Activated T-helper 1 cell treated with anti-CD3 and anti-CD28 coated beads, Interleukin-12 subunit alpha, Interleukin-12 subunit beta, Interleukin-2, Interleukin-4 antibody, amounts not matched to agents 30 ng/mL and 10 ng/mL and 1 ng/mL, durations not matched to agents 14 hours and 24 hours and 36 hours (primary cell): ENCODE measurements at regions not wholly inside any gene's neighbourhood (a gene's known extent, or its start where the extent isn't known, plus 50 kb on each side); places are given as distances from the start of the nearest gene placed in this dataset.
"Not testable (repeated sequence)": the region's sequence is repeated elsewhere in the genome, so short reads cannot be mapped to it uniquely, and the experiment has no call there.

Source experiments
- DNase-seq: peaks from one replicate; pipeline ENCODE4 v3.0.0; 2021; ENCODE audit warnings: low spot score
- H3K27ac Mint-ChIP-seq: one replicate; pipeline ENCODE4 v1.8.0; 2021; ENCODE audit warnings: mild to moderate bottlenecking, mixed read lengths
- H3K27me3 Mint-ChIP-seq: one replicate; pipeline ENCODE4 v1.8.0; 2022; ENCODE audit warnings: mild to moderate bottlenecking, moderate library complexity, mixed read lengths; ENCODE audit not compliant: insufficient read depth
- H3K36me3 Mint-ChIP-seq: one replicate; pipeline ENCODE4 v1.8.0; 2021; ENCODE audit warnings: low read depth, mixed read lengths
- H3K4me1 Mint-ChIP-seq: one replicate; pipeline ENCODE4 v1.8.0; 2021; ENCODE audit warnings: low read depth, mixed read lengths
- H3K4me3 Mint-ChIP-seq: one replicate; pipeline ENCODE4 v1.8.0; 2021; ENCODE audit warnings: mild to moderate bottlenecking, moderate library complexity, mixed read lengths
- H3K9me3 Mint-ChIP-seq: one replicate; pipeline ENCODE4 v1.8.0; 2021; ENCODE audit warnings: mixed read lengths
- intact Hi-C: fragments of 100-400 bp; cut with micrococcal nuclease; formaldehyde crosslinking; loops from one replicate; pipeline ENCODE4 v1.15.1; 2024

DNA sequence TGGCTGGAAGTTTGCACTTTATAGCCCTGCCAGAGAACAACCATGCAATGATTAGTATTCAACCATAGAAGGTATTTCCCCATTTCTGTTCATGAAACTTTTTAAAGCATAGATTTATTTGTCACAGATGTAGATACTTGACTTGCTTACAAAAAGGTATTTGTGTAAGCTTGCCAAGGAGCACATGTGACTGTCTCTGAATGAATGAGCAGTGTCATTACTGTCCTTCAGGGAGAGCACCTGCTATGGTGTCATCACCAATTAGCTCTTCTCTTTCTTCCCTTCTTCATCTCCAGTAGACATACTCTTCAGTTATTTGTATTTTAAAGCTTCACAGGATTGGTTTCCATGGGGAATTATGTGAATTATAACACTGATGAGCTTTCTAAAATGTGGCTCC, 1064.7 kb upstream of the GRIA3 start:
- intact Hi-C loops: no loop called here
- no peaks in the 10 kb centered on the region for H3K4me1 Mint-ChIP-seq
- H3K36me3 Mint-ChIP-seq: no peaks in the 10 kb centered on the region
- no peak overlapping the region for H3K27ac Mint-ChIP-seq
- no peaks in the 10 kb centered on the region for H3K27me3 Mint-ChIP-seq
- no peaks in the 10 kb centered on the region for H3K9me3 Mint-ChIP-seq
- H3K4me3 Mint-ChIP-seq: no peak overlapping the region
- DNase-seq: no peak

DNA sequence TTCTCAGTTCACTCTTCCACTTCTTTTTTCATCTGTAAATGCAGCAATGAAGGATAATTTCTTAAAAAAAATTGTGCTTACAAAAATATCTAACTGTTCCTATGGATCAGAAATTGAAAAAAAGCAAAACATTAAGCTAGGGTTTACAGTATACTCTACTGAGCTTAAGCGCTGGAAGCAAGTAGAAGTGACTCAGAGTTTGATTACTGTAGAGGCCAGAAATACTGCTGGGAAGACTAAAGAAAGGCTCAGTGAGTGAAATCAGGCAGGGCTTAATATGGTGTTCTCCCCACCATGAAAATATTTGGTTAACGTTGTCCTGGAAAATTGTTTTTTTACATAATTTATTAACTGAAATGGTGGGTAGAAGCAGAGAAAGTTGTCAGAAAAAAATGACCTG, 1061.8 kb upstream of the GRIA3 start:
- intact Hi-C loops: no loop called here
- DNase-seq: no peak
- Mint-ChIP-seq H3K27me3 (no peaks in the 10 kb centered on the region), H3K36me3 (no peaks in the 10 kb centered on the region), H3K4me1 (no peaks in the 10 kb centered on the region), H3K4me3 (no peak overlapping the region), H3K9me3 (no peaks in the 10 kb centered on the region), H3K27ac (no peak overlapping the region)

DNA sequence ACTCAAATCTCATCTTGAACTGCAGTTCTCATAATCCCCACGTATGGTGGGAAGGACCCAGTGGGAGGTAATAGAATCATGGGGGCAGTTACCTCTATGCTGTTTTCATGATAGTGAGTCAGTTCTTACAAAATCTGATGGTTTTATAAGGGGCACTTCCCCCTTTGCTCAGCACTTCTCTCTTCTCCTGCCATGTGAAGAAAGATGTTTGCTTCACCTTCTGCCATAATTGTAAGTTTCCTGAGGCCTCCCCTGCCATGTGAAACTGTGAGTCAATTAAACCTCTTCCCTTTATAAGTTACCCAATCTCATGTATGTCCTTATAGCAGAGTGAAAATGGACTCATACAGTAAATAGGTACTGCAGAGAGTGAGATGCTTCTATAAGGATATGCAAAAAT, 1050.6 kb upstream of the GRIA3 start:
- Mint-ChIP-seq H3K9me3 (no peaks in the 10 kb centered on the region), H3K4me3 (no peak overlapping the region), H3K36me3 (no peaks in the 10 kb centered on the region), H3K27me3 (no peaks in the 10 kb centered on the region), H3K27ac (no peak overlapping the region), H3K4me1 (no peaks in the 10 kb centered on the region)
- intact Hi-C loops: no loop called here
- DNase-seq: no peak

DNA sequence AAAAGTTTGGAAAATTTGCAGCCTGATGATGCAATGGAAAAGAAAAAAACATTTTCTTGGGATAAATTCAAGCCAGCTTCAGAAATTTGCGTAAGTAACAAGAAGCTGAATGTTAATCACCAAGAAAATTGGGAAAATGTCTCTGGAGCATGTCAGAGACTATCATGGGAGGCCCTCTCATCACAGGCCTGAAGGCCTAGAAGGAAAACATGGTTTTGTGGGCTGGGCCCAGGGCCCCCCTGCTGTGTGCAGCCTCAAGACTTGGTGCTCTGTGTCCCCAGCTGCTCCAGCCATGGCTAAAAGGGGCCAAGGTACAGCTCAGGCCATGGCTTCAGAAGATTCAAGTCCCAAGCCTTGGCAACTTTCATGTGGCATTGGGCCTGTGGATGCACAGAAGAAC, 1049.8 kb upstream of the GRIA3 start:
- intact Hi-C loops: no loop called here
- H3K9me3 Mint-ChIP-seq: no peaks in the 10 kb centered on the region
- H3K4me3 Mint-ChIP-seq: no peak overlapping the region
- no peak overlapping the region for H3K27ac Mint-ChIP-seq
- no peaks in the 10 kb centered on the region for H3K4me1 Mint-ChIP-seq
- DNase-seq: no peak
- H3K27me3 Mint-ChIP-seq: no peaks in the 10 kb centered on the region
- no peaks in the 10 kb centered on the region for H3K36me3 Mint-ChIP-seq

DNA sequence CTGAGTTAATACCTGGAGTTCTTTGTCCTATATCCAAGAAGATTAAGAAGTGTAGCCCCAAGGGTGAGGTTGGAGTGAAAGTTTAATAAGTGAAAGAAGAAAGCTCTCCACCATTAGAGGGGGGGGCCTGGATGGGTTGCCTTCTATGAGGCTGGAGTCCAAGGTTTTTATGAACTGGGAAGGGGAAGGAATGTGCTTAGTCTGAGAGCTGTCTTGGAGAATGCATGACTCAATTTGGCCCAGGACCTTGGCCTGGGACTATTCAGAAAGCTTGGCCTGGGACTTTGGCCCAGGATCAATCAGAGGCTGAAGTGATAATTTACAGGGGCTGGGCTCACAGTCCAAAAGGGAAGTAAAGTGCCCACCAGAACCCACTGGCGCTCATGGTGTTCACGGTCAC, 1049.0 kb upstream of the GRIA3 start:
- H3K27me3 Mint-ChIP-seq: no peaks in the 10 kb centered on the region
- no peaks in the 10 kb centered on the region for H3K4me1 Mint-ChIP-seq
- H3K36me3 Mint-ChIP-seq: no peaks in the 10 kb centered on the region
- H3K27ac Mint-ChIP-seq: no peak overlapping the region
- H3K9me3 Mint-ChIP-seq: no peaks in the 10 kb centered on the region
- no peak for DNase-seq
- H3K4me3 Mint-ChIP-seq: no peak overlapping the region
- intact Hi-C loops: no loop called here

DNA sequence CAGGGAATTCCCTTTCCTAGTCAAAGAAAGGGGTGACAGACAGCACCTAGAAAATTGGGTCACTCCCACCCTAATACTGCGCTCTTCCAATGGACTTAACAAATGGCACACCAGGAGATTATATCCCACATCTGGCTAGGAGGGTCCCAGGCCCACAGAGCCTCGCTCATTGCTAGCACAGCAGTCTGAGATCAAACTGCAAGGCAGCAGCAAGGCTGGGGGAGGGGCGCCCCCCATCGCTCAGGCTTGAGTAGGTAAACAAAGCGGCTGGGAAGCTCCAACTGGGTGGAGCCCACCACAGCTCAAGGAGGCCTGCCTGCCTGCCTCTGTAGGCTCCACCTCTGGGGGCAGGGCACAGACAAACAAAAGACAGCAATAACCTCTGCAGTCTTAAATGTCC, 1043.9 kb upstream of the GRIA3 start:
- H3K4me3 Mint-ChIP-seq, DNase-seq, H3K9me3 Mint-ChIP-seq, intact Hi-C loops, H3K27me3 Mint-ChIP-seq, H3K27ac Mint-ChIP-seq, H3K36me3 Mint-ChIP-seq, H3K4me1 Mint-ChIP-seq: not testable (repeated sequence)

DNA sequence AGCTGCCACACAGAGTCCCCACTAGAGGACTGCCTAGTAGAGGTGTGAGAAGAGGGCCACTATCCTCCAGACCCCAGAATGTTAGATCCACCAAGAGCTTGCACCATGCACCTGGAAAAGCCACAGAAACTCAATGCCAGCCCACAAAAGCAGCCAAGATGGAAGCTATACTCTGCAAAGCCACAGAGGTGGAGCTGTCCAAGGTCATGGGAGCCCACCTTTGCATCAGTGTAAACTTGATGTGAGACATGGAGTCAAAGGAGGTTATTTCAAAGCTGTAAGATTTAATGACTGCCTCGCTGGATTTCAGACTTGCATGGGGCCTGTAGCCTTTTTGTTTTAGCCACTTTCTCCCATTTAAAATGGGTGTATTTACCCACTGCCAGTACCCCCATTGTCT, 1030.1 kb upstream of the GRIA3 start:
- Mint-ChIP-seq H3K27ac (no peak overlapping the region), H3K9me3 (no peaks in the 10 kb centered on the region), H3K4me3 (no peak overlapping the region), H3K4me1 (no peaks in the 10 kb centered on the region), H3K27me3 (no peaks in the 10 kb centered on the region), H3K36me3 (no peaks in the 10 kb centered on the region)
- intact Hi-C loops: no loop called here
- no peak for DNase-seq

DNA sequence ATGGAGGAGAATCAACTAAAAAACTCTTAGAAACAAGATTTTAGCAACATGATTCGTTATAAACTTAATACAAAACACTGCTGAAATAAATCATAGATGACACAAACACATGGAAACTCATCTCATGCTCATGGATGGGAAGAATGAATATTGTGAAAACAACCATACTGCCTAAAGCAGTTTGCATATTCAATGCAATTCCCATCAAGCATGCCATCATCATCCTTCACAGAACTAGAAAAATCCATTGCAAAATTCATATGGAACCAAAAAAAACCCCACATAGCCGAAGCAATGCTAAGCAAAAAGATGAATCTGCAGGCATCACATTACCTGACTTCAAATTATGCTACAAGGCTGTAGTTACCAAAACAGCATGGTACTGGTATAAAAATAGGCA, 1015.8 kb upstream of the GRIA3 start:
- no peaks in the 10 kb centered on the region for H3K4me1 Mint-ChIP-seq
- no peak overlapping the region for H3K4me3 Mint-ChIP-seq
- H3K27me3 Mint-ChIP-seq: no peaks in the 10 kb centered on the region
- H3K9me3 Mint-ChIP-seq: no peaks in the 10 kb centered on the region
- no peaks in the 10 kb centered on the region for H3K36me3 Mint-ChIP-seq
- no peak overlapping the region for H3K27ac Mint-ChIP-seq
- intact Hi-C loops: no loop called here
- DNase-seq: no peak

DNA sequence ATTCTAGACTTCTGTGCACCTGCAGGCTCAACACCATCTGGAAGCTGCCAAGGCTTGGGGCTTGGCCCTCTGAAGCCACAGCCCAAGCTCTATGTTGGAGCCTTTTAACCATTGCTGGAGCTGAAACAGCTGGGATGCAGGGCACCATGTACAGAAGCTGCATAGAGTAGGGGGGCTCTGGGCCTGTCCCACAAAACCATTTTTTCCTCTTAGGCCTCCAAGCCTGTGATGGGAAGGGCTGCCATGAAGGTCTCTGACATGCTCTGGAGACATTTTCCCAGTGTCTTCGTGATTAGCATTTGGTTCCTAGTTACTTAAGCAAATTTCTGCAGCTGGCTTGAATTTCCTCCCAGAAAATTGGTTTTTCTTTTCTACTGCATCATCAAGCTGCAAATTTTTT, 999.3 kb upstream of the GRIA3 start:
- intact Hi-C loops: no loop called here
- Mint-ChIP-seq H3K27ac (no peak overlapping the region), H3K9me3 (no peaks in the 10 kb centered on the region), H3K4me3 (no peak overlapping the region), H3K4me1 (no peaks in the 10 kb centered on the region), H3K27me3 (no peaks in the 10 kb centered on the region), H3K36me3 (no peaks in the 10 kb centered on the region)
- DNase-seq: no peak

DNA sequence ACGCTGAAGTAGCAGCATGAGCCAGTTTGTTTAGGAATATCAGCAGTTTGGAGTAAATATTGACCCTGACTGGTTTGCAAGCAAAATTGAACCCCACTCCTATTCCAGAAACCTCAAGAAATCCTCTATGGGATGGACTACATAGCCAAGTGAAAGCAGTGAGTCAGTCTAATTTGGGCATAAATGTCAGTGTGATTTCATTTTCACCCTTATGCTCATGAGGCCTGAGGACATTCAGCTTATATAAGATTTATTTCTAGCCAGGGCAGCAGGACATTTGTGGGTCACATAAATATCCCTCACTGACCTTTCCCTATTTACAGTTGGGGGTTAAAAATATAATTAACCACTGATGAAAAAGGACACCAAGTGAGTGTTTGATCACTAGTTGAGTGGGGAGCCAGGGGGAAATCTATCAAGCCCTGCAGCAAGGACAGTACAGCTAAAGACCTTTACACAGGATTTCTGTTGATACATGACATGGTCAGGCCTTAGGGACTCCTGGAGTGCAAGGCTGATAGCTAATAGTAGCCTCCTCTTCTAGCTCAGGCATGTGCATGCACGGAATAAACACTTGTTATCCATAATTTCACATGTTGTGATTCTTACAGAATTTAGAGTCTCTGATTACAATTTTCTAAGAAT, 996.9 kb upstream of the GRIA3 start:
- H3K4me3 Mint-ChIP-seq: no peak overlapping the region
- no peaks in the 10 kb centered on the region for H3K27me3 Mint-ChIP-seq
- no peaks in the 10 kb centered on the region for H3K36me3 Mint-ChIP-seq
- no peak for DNase-seq
- H3K4me1 Mint-ChIP-seq: no peaks in the 10 kb centered on the region
- intact Hi-C loops: no loop called here
- H3K27ac Mint-ChIP-seq: no peak overlapping the region
- H3K9me3 Mint-ChIP-seq: no peaks in the 10 kb centered on the region

DNA sequence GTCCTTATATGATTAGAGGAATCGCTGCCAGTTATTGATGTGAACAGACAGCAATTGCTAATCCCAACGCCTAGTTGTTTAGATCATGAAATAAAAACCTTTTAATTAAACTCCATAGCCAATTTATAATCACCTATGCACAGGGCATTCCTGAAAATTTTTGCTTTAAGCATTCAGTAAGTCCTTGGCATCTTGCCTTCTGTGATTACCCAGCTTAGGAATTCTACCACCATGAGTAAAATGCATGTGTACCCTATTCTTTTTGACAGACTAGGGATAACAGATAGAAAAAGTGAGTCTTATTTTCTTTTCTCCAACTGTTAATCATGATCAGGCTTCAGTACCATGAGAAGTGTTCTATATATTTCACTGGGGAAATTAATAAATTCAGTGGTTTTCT, 995.3 kb upstream of the GRIA3 start:
- H3K27me3 Mint-ChIP-seq: no peaks in the 10 kb centered on the region
- DNase-seq: no peak
- intact Hi-C loops: no loop called here
- H3K4me3 Mint-ChIP-seq: no peak overlapping the region
- no peaks in the 10 kb centered on the region for H3K9me3 Mint-ChIP-seq
- H3K27ac Mint-ChIP-seq: no peak overlapping the region
- H3K4me1 Mint-ChIP-seq: no peaks in the 10 kb centered on the region
- H3K36me3 Mint-ChIP-seq: no peaks in the 10 kb centered on the region

DNA sequence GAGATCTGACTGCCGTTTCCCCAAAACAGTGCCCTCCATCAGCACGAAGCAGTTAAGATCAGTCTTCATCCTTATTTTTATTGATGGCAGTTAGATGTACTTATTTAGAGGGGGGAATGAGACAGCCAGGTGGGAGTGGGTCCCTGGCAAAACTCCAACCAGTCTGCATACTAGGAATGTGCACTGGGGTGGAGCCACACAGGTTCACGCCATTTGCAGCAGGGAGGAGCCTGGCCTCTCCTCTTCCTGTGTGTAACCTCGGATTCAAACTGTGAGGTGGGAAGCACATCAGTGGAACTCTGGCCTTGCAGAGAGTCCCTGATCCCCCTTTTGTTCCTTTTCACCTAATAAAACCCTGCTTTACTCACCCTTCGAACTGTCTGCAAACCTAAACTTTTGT, 987.7 kb upstream of the GRIA3 start:
- intact Hi-C loops: no loop called here

DNA sequence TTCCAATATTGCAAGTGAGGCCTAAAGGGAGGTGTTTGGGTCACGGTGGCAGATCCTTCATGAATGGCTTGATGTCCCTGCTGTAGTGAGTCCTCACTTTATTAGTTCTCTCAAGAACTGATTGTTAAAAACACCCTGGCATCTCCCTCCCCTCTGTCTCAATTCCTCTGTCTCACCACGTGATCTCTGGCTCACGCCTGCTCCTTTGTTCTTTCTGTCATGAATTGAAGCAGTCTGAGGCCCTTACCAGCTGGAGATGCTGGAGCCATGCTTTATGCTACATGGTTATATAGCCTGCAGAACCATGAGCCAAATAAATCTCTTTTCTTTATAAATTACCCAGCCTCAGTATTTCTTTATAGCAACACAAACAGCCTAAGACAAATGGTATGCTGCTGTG, 980.7 kb upstream of the GRIA3 start:
- Mint-ChIP-seq H3K27ac (no peak overlapping the region), H3K27me3 (no peaks in the 10 kb centered on the region), H3K4me3 (no peak overlapping the region), H3K36me3 (no peaks in the 10 kb centered on the region), H3K9me3 (peaks cover 3% of the 10 kb centered on the region), H3K4me1 (no peaks in the 10 kb centered on the region)
- no peak for DNase-seq
- intact Hi-C loops: no loop called here

More for the DNA sequence above, 987.7 kb upstream of the GRIA3 start:
- no peak overlapping the region for H3K4me3 Mint-ChIP-seq
- DNase-seq: no peak
- H3K27me3 Mint-ChIP-seq: no peaks in the 10 kb centered on the region
- no peaks in the 10 kb centered on the region for H3K4me1 Mint-ChIP-seq
- H3K27ac Mint-ChIP-seq: no peak overlapping the region
- peaks cover 3% of the 10 kb centered on the region for H3K9me3 Mint-ChIP-seq
- H3K36me3 Mint-ChIP-seq: no peaks in the 10 kb centered on the region

DNA sequence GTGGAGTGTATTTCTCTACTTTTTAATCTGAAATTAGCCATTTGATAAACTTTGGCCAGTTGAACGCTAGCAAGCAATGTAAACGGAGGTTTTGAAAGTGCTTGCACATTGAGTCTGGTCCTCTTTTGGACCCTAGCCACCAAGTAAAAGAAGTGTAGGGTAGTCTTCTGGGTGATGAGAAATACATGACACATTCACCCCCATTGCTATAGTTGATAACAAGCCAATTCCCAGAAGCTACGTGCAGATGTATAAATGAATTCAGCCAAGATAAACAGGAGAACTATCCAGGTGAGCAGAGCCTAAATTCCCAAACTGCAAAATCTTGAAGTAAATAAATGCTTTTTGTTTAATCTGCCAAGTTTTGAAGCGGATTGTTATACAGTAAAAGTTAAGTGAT, 965.4 kb upstream of the GRIA3 start:
- Mint-ChIP-seq H3K4me1 (no peaks in the 10 kb centered on the region), H3K27me3 (no peaks in the 10 kb centered on the region), H3K27ac (no peak overlapping the region)

More for the DNA sequence above, 965.4 kb upstream of the GRIA3 start:
- H3K4me3 Mint-ChIP-seq: no peak overlapping the region
- H3K9me3 Mint-ChIP-seq: no peaks in the 10 kb centered on the region
- DNase-seq: no peak
- intact Hi-C loops: no loop called here
- no peaks in the 10 kb centered on the region for H3K36me3 Mint-ChIP-seq
